HG03196 (cell line): ENCODE measurements at regions not wholly inside any gene's neighbourhood (a gene's known extent, or its start where the extent isn't known, plus 50 kb on each side); places are given as distances from the start of the nearest gene placed in this dataset.
"Not testable (repeated sequence)": the region's sequence is repeated elsewhere in the genome, so short reads cannot be mapped to it uniquely, and the experiment has no call there.

Experiments used
- ATAC-seq: cut with Tn5 transposase; IDR thresholded peaks from one replicate; pipeline ENCODE4 v1.9.1; 2021; ENCODE audit not compliant: unreplicated experiment

GRCh38 chr5:68116408-68116807 lies 99.1 kb upstream of the PIK3R1 start:
- ATAC-seq = no peak

GRCh38 chr5:68115584-68115983 lies 100.0 kb upstream of the PIK3R1 start:
- no peak for ATAC-seq

GRCh38 chr5:68114378-68115040 lies 101.0 kb upstream of the PIK3R1 start:
- no peak for ATAC-seq

DNA sequence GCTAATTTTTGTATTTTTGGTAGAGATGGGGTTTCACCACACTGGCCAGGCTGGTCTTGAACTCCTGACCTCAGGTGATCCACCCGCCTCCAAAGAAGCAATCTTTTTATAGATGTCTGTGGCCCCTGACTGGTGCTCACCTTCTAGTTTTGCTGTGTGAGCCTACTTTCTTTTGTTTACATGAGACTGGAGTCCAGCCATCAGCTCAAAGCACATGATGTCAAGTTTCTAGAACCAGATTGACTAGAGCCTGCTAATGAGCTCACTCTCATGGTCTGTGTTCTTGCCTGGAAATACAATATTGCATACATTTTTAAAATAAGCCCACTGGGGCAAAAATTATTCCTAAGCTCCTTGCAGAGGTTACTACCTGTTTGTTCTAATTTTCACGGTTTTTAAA lies 102.9 kb upstream of the PIK3R1 start:
- no peak for ATAC-seq

DNA sequence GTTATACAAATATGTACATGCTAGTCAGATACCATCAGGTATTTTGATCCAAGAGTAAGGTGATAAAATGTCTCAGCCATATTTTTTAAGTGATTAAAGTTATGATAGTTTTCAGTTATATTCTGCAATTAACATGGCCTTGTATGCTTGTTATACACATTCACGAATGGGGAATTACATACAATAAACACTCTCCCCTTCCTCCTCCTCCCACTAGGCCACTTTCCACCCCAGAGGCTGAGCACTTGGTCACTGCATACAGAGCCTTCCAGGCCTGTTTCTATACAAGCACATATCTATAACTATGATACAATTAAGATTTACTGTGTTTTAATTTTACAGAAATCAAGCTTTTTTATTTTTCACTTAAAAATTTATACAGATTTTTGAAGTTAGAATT lies 104.7 kb upstream of the PIK3R1 start:
- no peak for ATAC-seq

GRCh38 chr5:68110264-68110663 lies 105.3 kb upstream of the PIK3R1 start:
- ATAC-seq = no peak

GRCh38 chr5:68104217-68104616 lies 111.3 kb upstream of the PIK3R1 start:
- ATAC-seq = not testable (repeated sequence)

- not testable (repeated sequence) for ATAC-seq
These were observed 112.3 kb upstream of the PIK3R1 start for GRCh38 chr5:68103297-68103696.

- ATAC-seq = no peak
These were observed 116.2 kb upstream of the PIK3R1 start for GRCh38 chr5:68099327-68099726.

DNA sequence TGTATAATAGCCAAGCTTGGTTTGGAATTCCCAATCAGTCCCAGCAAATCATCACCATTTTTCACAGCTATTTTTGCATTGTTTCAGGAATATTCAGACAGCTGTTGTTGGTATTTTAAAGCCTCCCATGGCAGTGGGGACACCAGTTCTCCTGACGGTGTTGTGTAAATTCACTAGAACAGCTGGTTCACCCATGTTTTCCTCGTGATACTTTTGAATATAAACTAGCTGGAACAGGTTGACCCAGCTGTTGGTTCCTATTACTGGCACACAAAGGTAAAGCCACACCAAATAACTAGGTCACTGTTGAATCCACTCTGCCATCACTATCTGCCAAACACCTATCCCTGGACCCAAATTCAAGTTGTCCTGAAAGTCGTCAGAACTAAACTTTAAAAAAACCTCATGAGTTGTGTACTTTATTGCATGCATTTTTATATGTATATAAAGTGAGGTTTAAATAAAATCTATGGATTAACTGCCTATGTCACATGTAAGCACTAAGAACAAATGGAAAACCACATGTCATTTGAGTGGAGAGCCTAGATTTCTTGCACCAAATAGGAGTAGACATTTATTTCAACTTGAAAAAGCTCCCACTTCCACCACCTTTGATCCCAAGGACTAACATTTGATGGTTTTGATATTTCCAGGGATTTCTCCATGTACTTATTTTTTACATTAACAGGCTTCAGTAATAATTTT lies 121.9 kb upstream of the PIK3R1 start:
- no peak for ATAC-seq

DNA sequence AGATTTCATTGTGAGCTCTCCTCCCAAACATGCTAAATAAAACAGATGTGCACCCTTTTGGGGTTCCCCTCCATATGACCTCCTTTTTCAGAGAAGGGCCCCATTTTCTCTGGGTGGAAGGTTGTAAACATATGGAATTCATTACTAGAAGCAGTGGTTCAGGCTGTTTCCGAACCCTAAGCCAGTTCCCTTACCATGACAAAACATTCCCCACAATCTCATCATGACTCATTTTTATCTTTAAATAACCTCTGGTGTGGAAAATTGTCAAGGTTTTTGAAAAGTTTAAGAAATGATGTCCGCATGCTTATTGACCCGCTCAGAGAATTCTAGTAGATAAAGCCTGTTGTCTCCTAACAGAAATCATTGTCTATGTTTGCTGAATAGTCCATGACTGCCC lies 127.3 kb upstream of the PIK3R1 start:
- no peak for ATAC-seq

DNA sequence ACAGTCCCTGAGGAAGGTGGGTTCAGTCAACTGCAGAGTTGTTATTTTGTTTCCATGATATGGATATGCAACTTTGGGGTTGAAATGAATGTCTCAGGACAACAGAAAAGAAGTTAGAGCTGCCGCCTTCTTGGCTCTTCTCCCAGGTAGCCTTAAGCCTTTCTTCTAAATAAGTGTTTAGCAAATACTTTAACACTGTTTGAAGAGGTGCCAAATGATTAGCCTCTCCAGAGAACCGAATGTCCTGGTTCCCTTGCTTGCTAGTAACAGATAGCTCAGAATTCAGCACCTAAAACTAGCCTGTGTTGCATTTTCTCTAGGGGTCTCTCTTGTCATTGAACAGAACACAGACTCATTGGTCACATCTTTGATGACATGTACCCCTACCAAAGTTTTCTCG lies 127.7 kb upstream of the PIK3R1 start:
- ATAC-seq = no peak

DNA sequence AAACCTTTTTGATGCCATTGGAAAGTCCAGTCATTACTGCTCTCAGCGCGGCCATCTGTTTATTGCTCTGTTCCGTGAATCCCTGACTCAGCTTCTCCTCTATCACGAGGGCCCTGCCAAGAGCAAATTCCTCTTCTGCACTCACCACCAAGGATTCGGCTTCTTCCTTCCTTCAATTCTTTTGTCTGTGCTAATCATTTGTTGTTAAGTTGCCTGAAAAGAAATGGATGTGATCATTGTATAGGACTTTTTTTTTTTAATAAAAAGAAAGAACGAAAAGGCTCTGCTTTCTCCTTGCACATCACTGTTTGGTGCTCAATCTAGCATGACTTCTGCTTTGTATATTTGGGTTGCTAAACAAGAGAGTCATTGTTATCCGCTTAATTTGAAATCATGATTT lies 128.7 kb upstream of the PIK3R1 start:
- no peak for ATAC-seq

DNA sequence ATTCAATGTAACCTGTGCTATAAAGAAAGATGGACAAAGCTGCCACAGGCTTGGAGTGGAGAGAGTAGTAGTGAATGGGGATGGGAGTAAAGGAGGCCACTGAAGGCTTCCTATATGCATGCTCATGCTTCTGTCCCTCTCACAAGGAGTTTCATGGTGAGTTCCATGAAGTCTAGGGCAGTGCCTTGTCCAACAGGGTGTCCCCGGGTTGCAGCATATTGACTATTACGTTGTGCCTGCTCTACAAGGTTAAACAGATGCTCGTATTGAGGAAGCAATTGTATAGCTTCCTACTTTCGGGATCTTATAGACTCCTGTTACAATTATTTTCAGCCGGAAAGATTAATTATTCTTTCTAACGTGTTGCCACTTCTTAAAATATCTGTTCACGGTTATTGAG lies 129.1 kb upstream of the PIK3R1 start:
- no peak for ATAC-seq

GRCh38 chr5:68084396-68084795 lies 131.2 kb upstream of the PIK3R1 start:
- no peak for ATAC-seq

DNA sequence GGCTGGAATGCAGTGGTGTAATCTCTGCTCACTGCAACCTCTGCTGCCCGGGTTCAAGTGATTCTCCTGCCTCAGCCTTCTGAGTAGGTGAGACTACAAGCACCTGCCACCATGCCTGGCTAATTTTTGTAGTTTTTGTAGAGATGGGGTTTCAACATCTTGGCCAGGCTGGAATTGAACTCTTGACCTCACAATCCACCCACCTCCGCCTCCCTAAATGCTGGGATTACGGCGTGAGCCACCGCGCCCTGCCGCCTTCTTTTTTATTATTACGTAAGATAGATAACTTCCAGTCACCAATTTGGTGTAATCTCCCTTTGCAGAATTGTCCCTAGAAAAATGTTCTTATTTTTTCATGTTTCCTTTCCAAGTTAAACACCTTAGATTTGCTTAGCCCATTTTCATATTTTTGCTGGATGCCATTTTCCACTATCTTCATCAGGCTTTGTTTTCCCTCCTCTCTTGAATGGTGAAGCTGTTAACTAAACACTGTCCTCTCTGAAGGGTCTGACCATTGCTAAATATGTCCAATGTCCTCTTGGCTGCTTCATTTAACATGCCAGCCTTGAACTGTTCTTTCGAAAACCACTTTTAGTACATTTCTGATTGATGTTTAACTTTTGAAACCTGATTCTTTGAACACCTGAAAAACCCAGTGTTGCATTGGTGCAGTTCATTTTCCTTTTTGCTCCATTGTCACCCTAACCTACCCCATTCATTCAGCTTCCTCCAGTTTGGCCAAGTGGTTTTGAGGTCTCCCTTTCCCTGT lies 135.1 kb upstream of the PIK3R1 start:
- no peak for ATAC-seq

DNA sequence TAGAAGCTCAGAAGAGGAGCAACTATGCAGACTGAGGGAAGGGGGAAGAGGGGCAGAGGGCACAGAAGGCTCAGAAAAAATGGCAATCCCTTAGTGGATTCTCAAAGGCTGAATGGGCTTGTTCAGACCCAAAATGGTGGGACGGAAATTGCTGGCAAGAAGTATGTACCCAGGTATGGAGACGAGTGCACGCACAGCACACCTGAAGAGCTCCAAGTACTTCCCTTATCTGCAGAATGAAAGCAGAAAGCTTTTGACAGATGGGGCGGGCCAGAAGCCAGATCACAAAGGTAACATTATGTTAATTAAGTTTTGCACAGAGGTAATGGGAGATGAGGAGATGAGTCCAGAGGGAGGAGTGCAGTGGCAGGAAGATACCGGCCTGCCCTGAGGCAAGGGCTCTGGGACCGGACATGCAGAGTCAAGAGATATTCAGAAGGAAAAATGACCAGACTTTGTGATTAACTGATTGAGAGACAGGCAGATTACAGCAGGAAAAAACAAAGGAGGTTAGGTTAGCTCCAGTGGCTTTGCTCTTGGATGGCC lies 138.1 kb upstream of the PIK3R1 start:
- ATAC-seq = no peak

- ATAC-seq = no peak
These were observed 140.9 kb upstream of the PIK3R1 start for GRCh38 chr5:68074633-68075032.

- ATAC-seq = no peak
These were observed 141.4 kb upstream of the PIK3R1 start for GRCh38 chr5:68074048-68074632.

DNA sequence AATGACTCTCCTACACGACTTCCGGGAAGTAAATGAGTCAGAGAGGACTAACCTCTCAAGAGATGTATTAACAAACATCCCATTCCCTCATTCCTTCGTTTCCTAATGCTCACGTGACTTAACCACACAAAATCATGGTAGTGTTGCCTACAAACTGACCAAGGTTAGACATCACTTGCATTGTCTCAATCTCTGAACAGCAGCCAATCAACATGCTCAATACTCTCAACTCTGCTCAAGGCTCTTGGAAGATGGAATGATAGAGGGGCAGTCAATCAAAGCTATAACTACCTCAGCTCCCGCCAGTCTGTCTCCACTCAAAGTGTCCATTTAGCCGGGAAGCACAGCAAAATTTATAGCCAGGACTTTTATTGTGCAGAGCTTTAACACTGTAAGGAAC lies 143.8 kb upstream of the PIK3R1 start:
- ATAC-seq = no peak

GRCh38 chr5:68071282-68071632 lies 144.3 kb upstream of the PIK3R1 start:
- ATAC-seq = no peak
